ENCODE measurements at regions not wholly inside any gene's neighbourhood (a gene's known extent, or its start where the extent isn't known, plus 50 kb on each side); places are given as distances from the start of the nearest gene placed in this dataset.

DNA sequence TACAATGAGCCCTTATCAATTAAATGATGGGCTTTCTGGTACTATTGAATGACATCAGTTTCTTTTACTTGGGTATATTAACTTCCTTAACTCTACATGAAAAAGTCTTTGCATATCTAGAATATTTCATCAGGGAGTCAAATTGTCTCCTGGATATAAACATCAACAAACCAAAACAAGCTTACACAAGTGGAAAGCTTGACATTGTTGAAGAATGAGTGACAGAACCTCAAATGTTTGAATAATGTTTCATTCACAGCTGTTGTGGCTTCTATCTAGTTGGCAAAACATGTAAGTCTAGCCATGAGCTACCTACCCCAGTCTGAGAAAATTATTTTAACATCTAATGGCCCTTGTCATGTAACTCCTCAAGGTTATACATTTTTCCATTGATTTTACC is 604.8 kb upstream of the ADAMTS5 start:
- ChIA-PET POLR2A (no interaction called here), CTCF (no interaction called here)
- TF ChIP-seq, protein P1, sequence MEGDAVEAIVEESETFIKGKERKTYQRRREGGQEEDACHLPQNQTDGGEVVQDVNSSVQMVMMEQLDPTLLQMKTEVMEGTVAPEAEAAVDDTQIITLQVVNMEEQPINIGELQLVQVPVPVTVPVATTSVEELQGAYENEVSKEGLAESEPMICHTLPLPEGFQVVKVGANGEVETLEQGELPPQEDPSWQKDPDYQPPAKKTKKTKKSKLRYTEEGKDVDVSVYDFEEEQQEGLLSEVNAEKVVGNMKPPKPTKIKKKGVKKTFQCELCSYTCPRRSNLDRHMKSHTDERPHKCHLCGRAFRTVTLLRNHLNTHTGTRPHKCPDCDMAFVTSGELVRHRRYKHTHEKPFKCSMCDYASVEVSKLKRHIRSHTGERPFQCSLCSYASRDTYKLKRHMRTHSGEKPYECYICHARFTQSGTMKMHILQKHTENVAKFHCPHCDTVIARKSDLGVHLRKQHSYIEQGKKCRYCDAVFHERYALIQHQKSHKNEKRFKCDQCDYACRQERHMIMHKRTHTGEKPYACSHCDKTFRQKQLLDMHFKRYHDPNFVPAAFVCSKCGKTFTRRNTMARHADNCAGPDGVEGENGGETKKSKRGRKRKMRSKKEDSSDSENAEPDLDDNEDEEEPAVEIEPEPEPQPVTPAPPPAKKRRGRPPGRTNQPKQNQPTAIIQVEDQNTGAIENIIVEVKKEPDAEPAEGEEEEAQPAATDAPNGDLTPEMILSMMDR (IDR thresholded peaks at IDR 0.05; ENCODE audit: control extremely low read depth, extremely low read depth, low read depth, missing control alignments), result no peak
- DNase-seq (ENCODE audit: extremely low spot score), result no peak

GRCh38 chr21:27570306-27570868 is 603.5 kb upstream of the ADAMTS5 start:
- TF ChIP-seq, protein P1 (IDR thresholded peaks at IDR 0.05; ENCODE audit: control extremely low read depth, extremely low read depth, low read depth, missing control alignments), result no peak
- DNase-seq (ENCODE audit: extremely low spot score), result no peak
- ChIA-PET POLR2A (no interaction called here), CTCF (no interaction called here)

DNA sequence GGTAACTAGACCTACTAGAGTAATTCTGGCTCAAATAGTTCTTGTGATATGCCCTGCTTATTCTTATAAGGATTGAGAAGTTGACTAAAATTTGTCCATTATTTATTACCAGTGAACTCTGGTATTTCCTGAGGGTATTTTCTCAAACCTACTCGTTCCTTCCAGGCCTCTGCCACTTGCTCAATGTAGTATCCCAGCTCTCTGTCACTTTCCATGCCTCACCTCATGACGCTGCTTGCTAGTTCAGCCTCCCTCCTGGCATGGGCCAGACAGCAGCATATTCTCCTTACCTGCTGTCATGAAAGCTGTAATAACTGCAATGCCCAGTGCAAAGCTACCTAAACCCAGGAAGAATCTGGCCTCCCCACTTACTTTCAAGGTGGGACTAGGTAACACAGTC is 602.9 kb upstream of the ADAMTS5 start:
- TF ChIP-seq, protein P1 (IDR thresholded peaks at IDR 0.05; ENCODE audit: control extremely low read depth, extremely low read depth, low read depth, missing control alignments), result no peak
- DNase-seq (ENCODE audit: extremely low spot score), result no peak
- ChIA-PET CTCF (no interaction called here), POLR2A (no interaction called here)

DNA sequence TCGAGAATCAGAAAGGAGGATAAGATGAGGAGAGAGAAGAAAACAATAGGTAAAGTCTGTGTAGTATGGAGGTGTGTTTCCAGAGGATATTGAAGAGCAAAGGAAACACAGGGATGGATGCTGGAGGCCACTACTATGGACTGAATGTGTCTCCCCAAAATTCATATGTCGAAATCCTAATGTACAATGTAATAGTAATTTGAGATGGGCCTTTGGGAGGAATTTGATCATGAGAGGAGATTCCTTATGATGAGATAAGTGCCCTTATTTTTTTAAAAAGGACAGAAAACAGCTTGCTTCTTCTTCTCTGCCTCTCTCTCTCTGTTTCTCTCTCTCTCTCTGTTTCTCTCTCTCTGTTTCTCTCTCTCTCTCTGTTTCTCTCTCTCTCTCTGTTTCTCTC is 602.2 kb upstream of the ADAMTS5 start:
- ChIA-PET CTCF (no interaction called here), POLR2A (no interaction called here)

DNA sequence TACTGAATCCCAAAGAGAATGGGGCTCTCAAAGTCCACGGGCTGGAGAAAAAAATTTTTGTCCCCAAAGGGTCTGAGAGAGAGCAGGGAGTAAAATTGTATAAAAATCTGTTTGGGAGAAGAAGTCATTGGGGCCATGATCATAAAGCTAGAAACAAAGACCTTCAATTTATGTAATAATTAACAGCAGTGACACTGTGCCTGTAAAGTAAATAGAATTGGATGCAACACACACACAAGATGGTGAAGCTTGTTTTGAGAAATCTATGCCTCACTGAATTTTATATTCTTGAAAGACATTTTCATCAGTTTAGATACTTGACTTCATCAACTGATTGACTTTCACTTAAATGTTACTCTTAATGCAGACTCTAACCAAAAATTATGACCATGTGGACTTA is 600.5 kb upstream of the ADAMTS5 start:
- POLR2A ChIA-PET, result no interaction called here
- CTCF ChIA-PET, result no interaction called here
- TF ChIP-seq, protein P1 (IDR thresholded peaks at IDR 0.05; ENCODE audit: control extremely low read depth, extremely low read depth, low read depth, missing control alignments), result no peak

More for the DNA sequence above, 602.2 kb upstream of the ADAMTS5 start:
- TF ChIP-seq, protein P1 (IDR thresholded peaks at IDR 0.05; ENCODE audit: control extremely low read depth, extremely low read depth, low read depth, missing control alignments), result no peak
- no peak for DNase-seq (ENCODE audit: extremely low spot score)

DNA sequence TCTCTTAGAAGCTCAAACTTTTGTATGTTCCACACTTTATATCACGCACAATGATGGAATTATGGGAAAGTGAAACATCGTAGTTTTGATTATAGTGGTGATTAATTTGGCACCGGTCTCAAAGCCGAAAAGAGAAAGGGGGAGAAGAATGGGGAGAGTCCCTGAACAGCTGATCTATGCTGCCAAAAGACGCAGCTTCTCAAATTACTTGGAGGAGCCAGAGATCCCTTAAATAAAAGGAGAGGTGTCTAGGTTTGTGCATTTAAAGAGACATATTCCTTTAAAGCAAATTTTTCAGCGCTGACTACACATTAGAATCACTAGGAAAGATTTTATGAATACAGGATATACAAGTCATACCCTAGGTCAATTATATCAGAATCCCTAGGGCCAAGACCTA is 599.6 kb upstream of the ADAMTS5 start:
- POLR2A ChIA-PET, result no interaction called here
- TF ChIP-seq, protein P1 (IDR thresholded peaks at IDR 0.05; ENCODE audit: control extremely low read depth, extremely low read depth, low read depth, missing control alignments), result no peak
- DNase-seq (ENCODE audit: extremely low spot score), result no peak
- CTCF ChIA-PET, result no interaction called here

More for the DNA sequence above, 600.5 kb upstream of the ADAMTS5 start:
- no peak for DNase-seq (ENCODE audit: extremely low spot score)

GRCh38 chr21:27565364-27565763 is 598.5 kb upstream of the ADAMTS5 start:
- ChIA-PET POLR2A (no interaction called here), CTCF (interaction anchor here (1.3 kb wide), 1 partner anchor 56 kb away, joined by 3 read pairs; no protein-coding TSS in a partner anchor)
- DNase-seq (ENCODE audit: extremely low spot score), result no peak
- TF ChIP-seq, protein P1 (IDR thresholded peaks at IDR 0.05; ENCODE audit: control extremely low read depth, extremely low read depth, low read depth, missing control alignments), result no peak
